C4-2B (cell line): ENCODE measurements at regions not wholly inside any gene's neighbourhood (a gene's known extent, or its start where the extent isn't known, plus 50 kb on each side); places are given as distances from the start of the nearest gene placed in this dataset.

ENCODE experiments used
- CTCF ChIP-seq: fragments of 450-650 bp; conservative IDR thresholded peaks from 2 replicates; pipeline ENCODE4 v1.5.1; 2017; ENCODE audit warnings: mild to moderate bottlenecking
- ZFX ChIP-seq: fragments of 450-650 bp; IDR thresholded peaks from 2 replicates; pipeline ENCODE4 v1.6.1; 2017

GRCh38 chr3:31223278-31223677, 309.4 kb upstream of the STT3B start:
- TF ChIP-seq CTCF (no peak), ZFX (no peak)
